ENCODE measurements at regions not wholly inside any gene's neighbourhood (a gene's known extent, or its start where the extent isn't known, plus 50 kb on each side); places are given as distances from the start of the nearest gene placed in this dataset.

DNA sequence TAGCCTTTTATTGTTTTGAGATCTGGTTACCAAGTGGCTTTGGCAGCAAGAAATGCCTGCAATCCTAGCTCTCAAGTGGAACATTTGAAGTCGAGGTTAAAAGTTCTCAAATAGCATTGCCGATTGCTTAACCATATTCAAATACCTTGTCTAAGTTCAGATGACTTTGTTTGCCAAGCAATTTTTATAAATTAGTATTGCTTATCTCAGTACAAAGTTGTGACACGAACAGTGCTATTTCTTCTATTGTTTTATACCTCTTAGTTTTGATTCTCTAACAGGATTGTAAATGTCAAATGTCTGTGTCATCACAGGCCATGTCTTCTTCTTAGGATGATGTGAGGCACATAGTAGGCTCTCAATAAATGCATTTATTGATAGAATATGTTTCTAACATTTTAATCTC lies 633.3 kb downstream of the PTPRC start:
- H3K9me3 Mint-ChIP-seq (ENCODE audit: unreplicated experiment) = peaks cover 12% of the 10 kb centered on the region
- H3K27me3 Mint-ChIP-seq (ENCODE audit: unreplicated experiment) = no peaks in the 10 kb centered on the region
- DNase-seq (ENCODE audit: extremely low spot score, unreplicated experiment) = no peak
- H3K4me1 Mint-ChIP-seq (ENCODE audit: unreplicated experiment) = peaks cover 43% of the 10 kb centered on the region
- H3K4me3 Mint-ChIP-seq (ENCODE audit: unreplicated experiment) = no peak overlapping the region
- TF ChIP-seq, protein P1, sequence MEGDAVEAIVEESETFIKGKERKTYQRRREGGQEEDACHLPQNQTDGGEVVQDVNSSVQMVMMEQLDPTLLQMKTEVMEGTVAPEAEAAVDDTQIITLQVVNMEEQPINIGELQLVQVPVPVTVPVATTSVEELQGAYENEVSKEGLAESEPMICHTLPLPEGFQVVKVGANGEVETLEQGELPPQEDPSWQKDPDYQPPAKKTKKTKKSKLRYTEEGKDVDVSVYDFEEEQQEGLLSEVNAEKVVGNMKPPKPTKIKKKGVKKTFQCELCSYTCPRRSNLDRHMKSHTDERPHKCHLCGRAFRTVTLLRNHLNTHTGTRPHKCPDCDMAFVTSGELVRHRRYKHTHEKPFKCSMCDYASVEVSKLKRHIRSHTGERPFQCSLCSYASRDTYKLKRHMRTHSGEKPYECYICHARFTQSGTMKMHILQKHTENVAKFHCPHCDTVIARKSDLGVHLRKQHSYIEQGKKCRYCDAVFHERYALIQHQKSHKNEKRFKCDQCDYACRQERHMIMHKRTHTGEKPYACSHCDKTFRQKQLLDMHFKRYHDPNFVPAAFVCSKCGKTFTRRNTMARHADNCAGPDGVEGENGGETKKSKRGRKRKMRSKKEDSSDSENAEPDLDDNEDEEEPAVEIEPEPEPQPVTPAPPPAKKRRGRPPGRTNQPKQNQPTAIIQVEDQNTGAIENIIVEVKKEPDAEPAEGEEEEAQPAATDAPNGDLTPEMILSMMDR (IDR thresholded peaks at IDR 0.05) = no peak
- peak overlapping the region; percentile 77 for H3K27ac Mint-ChIP-seq (ENCODE audit: unreplicated experiment)
- no peaks in the 10 kb centered on the region for H3K36me3 Mint-ChIP-seq (ENCODE audit: unreplicated experiment)

GRCh38 chr1:199272628-199273086 lies 633.8 kb downstream of the PTPRC start:
- Mint-ChIP-seq H3K4me3 (ENCODE audit: unreplicated experiment) (no peak overlapping the region), H3K27me3 (ENCODE audit: unreplicated experiment) (no peaks in the 10 kb centered on the region), H3K27ac (ENCODE audit: unreplicated experiment) (peak overlapping the region; percentile 77), H3K4me1 (ENCODE audit: unreplicated experiment) (peaks cover 43% of the 10 kb centered on the region), H3K36me3 (ENCODE audit: unreplicated experiment) (no peaks in the 10 kb centered on the region), H3K9me3 (ENCODE audit: unreplicated experiment) (peaks cover 13% of the 10 kb centered on the region)
- TF ChIP-seq, protein P1 (IDR thresholded peaks at IDR 0.05) = no peak
- peak; percentile 91 for DNase-seq (ENCODE audit: extremely low spot score, unreplicated experiment)

GRCh38 chr1:199273837-199274379 lies 635.1 kb downstream of the PTPRC start:
- Mint-ChIP-seq H3K4me1 (ENCODE audit: unreplicated experiment) (peaks cover 43% of the 10 kb centered on the region), H3K9me3 (ENCODE audit: unreplicated experiment) (peaks cover 13% of the 10 kb centered on the region), H3K27ac (ENCODE audit: unreplicated experiment) (peak overlapping the region; percentile 53), H3K27me3 (ENCODE audit: unreplicated experiment) (no peaks in the 10 kb centered on the region), H3K36me3 (ENCODE audit: unreplicated experiment) (no peaks in the 10 kb centered on the region), H3K4me3 (ENCODE audit: unreplicated experiment) (peak overlapping the region; percentile 7)
- no peak for DNase-seq (ENCODE audit: extremely low spot score, unreplicated experiment)
- TF ChIP-seq, protein P1 (IDR thresholded peaks at IDR 0.05) = no peak

- DNase-seq (ENCODE audit: extremely low spot score, unreplicated experiment) = no peak
- Mint-ChIP-seq H3K4me3 (ENCODE audit: unreplicated experiment) (no peak overlapping the region), H3K9me3 (ENCODE audit: unreplicated experiment) (peaks cover 13% of the 10 kb centered on the region), H3K27me3 (ENCODE audit: unreplicated experiment) (no peaks in the 10 kb centered on the region), H3K27ac (ENCODE audit: unreplicated experiment) (no peak overlapping the region), H3K36me3 (ENCODE audit: unreplicated experiment) (no peaks in the 10 kb centered on the region), H3K4me1 (ENCODE audit: unreplicated experiment) (peaks cover 20% of the 10 kb centered on the region)
- TF ChIP-seq, protein P1 (IDR thresholded peaks at IDR 0.05) = no peak
Measured at GRCh38 chr1:199279067-199279466, 640.2 kb downstream of the PTPRC start.

GRCh38 chr1:199279872-199280645 lies 641.2 kb downstream of the PTPRC start:
- Mint-ChIP-seq H3K9me3 (ENCODE audit: unreplicated experiment) (peaks cover 10% of the 10 kb centered on the region), H3K4me1 (ENCODE audit: unreplicated experiment) (peaks cover 17% of the 10 kb centered on the region), H3K27ac (ENCODE audit: unreplicated experiment) (no peak overlapping the region), H3K36me3 (ENCODE audit: unreplicated experiment) (no peaks in the 10 kb centered on the region), H3K27me3 (ENCODE audit: unreplicated experiment) (no peaks in the 10 kb centered on the region), H3K4me3 (ENCODE audit: unreplicated experiment) (no peak overlapping the region)
- TF ChIP-seq, protein P1 (IDR thresholded peaks at IDR 0.05) = no peak
- DNase-seq (ENCODE audit: extremely low spot score, unreplicated experiment) = no peak
